Pancreas (tissue), 10 donors: ENCODE measurements at regions not wholly inside any gene's neighbourhood (a gene's known extent, or its start where the extent isn't known, plus 50 kb on each side); places are given as distances from the start of the nearest gene placed in this dataset.

Experiments used
- ATAC-seq, 4 donors: fragments of 200-7000 bp; cut with Tn5 transposase; one replicate each; pipeline versions ENCODE4 v1.8.0 to v1.9.1; 2020; ENCODE audit warnings: mild to moderate bottlenecking in 4 of 4, moderate library complexity in 4 of 4
- DNase-seq, 6 donors: peaks; one replicate each; pipeline ENCODE4 v3.0.0-alpha.2; 2020
- FAIRE-seq: peaks from 2 replicates; lab custom pipeline; 2012; peaks lifted over from hg19 to GRCh38; lab: Jason Lieb, UNC
- H3K27ac ChIP-seq, 4 donors: fragments of 200-600 bp; sonication (generic); 1 replicate in 3 of 4; 2 replicates in 1 of 4; pipeline versions ENCODE4 v1.5.0 to v1.8.0; 2020
- H3K27me3 ChIP-seq, 4 donors: fragments of 200-600 bp; one replicate each; pipeline ENCODE4 v1.8.0; 2021
- H3K36me3 ChIP-seq, 3 donors: fragments of 200-600 bp; sonication (generic) in 1 of 3; one replicate each; pipeline versions ENCODE4 v1.5.0 to v1.8.0; 2020 to 2021
- H3K4me1 ChIP-seq, 3 donors: fragments of 200-600 bp; one replicate each; pipeline ENCODE4 v1.8.0; 2021
- H3K4me3 ChIP-seq, 4 donors: fragments of 200-600 bp; sonication (generic) in 2 of 4; one replicate each; pipeline versions ENCODE4 v1.5.0 to v1.8.0; 2020 to 2021
- H3K9me3 ChIP-seq, 4 donors: fragments of 200-600 bp; one replicate each; pipeline ENCODE4 v1.8.0; 2021
- WGBS, 2 donors: extraction: QIAGEN DNeasy Blood & Tissue Kit; methylation state at CpG; one replicate each; pipeline ENCODE4 v1.1.7; 2013; 5-methylcytosine and 5-hydroxymethylcytosine counted together
- intact Hi-C, 3 donors: fragments of 100-400 bp; cut with DNase I; formaldehyde crosslinking; loops; one replicate each; pipeline versions ENCODE4 v1.11.1 to v1.14.2; 2022
- TF ChIP-seq, protein P1 (sequence below), 4 donors: fragments of 200-600 bp; sonication (generic) in 3 of 4; IDR thresholded peaks; one replicate each; pipeline versions ENCODE4 v1.5.0 to v1.8.0; 2021; ENCODE audit warnings: antibody characterized with exemption in 4 of 4
- donor health status: healthy with polysubstance abuse.
- donor health status: DM: no; HTN: no; CAD: no; lungs with moderate emphysema.
- donor health status: DM: no; HTN: no; CAD: no.
- donor health status: control.
- donor health status: control.
- donor health status: Bipolar disorder and iron deficiency.
- donor health status: DM: yes; HTN: yes; CAD: no.
- donor health status: DM: no; HTN: no; CAD: no.
- donor health status: DM: no; HTN: no; CAD: no.
- donor health status: DM: yes; HTN: yes; CAD: no.

- WGBS, 2 donors = 54 to 62% methylated on average over 2 of the region's 2 CpGs
- Histone ChIP-seq H3K4me1 (no peaks in the 10 kb centered on the region), H3K27me3 (peaks cover 0 to 3% (median 0%) of the 10 kb centered on the region in 4 donors), H3K27ac (no peak overlapping the region), H3K9me3 (no peaks in the 10 kb centered on the region), H3K4me3 (no peak overlapping the region), H3K36me3 (no peaks in the 10 kb centered on the region)
- TF ChIP-seq, protein P1, sequence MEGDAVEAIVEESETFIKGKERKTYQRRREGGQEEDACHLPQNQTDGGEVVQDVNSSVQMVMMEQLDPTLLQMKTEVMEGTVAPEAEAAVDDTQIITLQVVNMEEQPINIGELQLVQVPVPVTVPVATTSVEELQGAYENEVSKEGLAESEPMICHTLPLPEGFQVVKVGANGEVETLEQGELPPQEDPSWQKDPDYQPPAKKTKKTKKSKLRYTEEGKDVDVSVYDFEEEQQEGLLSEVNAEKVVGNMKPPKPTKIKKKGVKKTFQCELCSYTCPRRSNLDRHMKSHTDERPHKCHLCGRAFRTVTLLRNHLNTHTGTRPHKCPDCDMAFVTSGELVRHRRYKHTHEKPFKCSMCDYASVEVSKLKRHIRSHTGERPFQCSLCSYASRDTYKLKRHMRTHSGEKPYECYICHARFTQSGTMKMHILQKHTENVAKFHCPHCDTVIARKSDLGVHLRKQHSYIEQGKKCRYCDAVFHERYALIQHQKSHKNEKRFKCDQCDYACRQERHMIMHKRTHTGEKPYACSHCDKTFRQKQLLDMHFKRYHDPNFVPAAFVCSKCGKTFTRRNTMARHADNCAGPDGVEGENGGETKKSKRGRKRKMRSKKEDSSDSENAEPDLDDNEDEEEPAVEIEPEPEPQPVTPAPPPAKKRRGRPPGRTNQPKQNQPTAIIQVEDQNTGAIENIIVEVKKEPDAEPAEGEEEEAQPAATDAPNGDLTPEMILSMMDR (IDR thresholded peaks at IDR 0.05) = no peak
- intact Hi-C loops = no loop called here
- no peak for ATAC-seq
- no peak for FAIRE-seq
- no peak for DNase-seq
Observed at GRCh38 chr1:63155437-63155836, 166.9 kb upstream of the FOXD3 start.

GRCh38 chr1:63157085-63157484 is 165.3 kb upstream of the FOXD3 start:
- intact Hi-C loops = no loop called here
- Histone ChIP-seq H3K27ac (no peak overlapping the region), H3K36me3 (no peaks in the 10 kb centered on the region), H3K27me3 (no peaks in the 10 kb centered on the region), H3K4me3 (no peak overlapping the region), H3K9me3 (no peaks in the 10 kb centered on the region), H3K4me1 (no peaks in the 10 kb centered on the region)
- TF ChIP-seq, protein P1 (IDR thresholded peaks at IDR 0.05) = no peak
- ATAC-seq = no peak
- no peak for DNase-seq
- WGBS, 2 donors = 76 to 85% methylated on average over 5 of the region's 5 CpGs
- FAIRE-seq = no peak

GRCh38 chr1:63169057-63169456 is 153.3 kb upstream of the FOXD3 start:
- WGBS, 2 donors = 68 to 74% methylated on average over 6 of the region's 6 CpGs
- TF ChIP-seq, protein P1 (IDR thresholded peaks at IDR 0.05) = no peak
- no peak for DNase-seq
- Histone ChIP-seq H3K9me3 (no peaks in the 10 kb centered on the region), H3K27ac (no peak overlapping the region), H3K4me1 (no peaks in the 10 kb centered on the region), H3K27me3 (no peaks in the 10 kb centered on the region), H3K4me3 (no peak overlapping the region), H3K36me3 (no peaks in the 10 kb centered on the region)
- ATAC-seq = no peak
- intact Hi-C loops = no loop called here
- no peak for FAIRE-seq

- Histone ChIP-seq H3K36me3 (no peaks in the 10 kb centered on the region), H3K4me3 (no peak overlapping the region), H3K27me3 (no peaks in the 10 kb centered on the region), H3K27ac (no peak overlapping the region), H3K9me3 (no peaks in the 10 kb centered on the region), H3K4me1 (no peaks in the 10 kb centered on the region)
- DNase-seq = no peak
- ATAC-seq = no peak
- FAIRE-seq = no peak
- WGBS, 2 donors = 62 to 77% methylated on average over 1 of the region's 1 CpG
- TF ChIP-seq, protein P1 (IDR thresholded peaks at IDR 0.05) = no peak
- intact Hi-C loops = no loop called here
Observed at GRCh38 chr1:63173161-63173560, 149.2 kb upstream of the FOXD3 start.

- no peak overlapping the region for H3K27ac ChIP-seq
- ATAC-seq (no peak), FAIRE-seq (no peak), DNase-seq (no peak)
- H3K4me3 ChIP-seq = no peak overlapping the region
- 8 to 10% methylated on average over 1 of the region's 1 CpG for WGBS, 2 donors
- TF ChIP-seq, protein P1 (IDR thresholded peaks at IDR 0.05) = no peak
- no peaks in the 10 kb centered on the region for H3K27me3 ChIP-seq
- intact Hi-C loops = no loop called here
- H3K36me3 ChIP-seq = no peaks in the 10 kb centered on the region
- no peaks in the 10 kb centered on the region for H3K9me3 ChIP-seq
- no peaks in the 10 kb centered on the region for H3K4me1 ChIP-seq
Observed at GRCh38 chr1:63189677-63190076, 132.7 kb upstream of the FOXD3 start.
